HEK293T (cell line): ENCODE measurements at regions not wholly inside any gene's neighbourhood (a gene's known extent, or its start where the extent isn't known, plus 50 kb on each side); places are given as distances from the start of the nearest gene placed in this dataset.

Experiments used
- FOXM1 ChIP-seq: fragments of 450-650 bp; IDR thresholded peaks from 2 replicates; pipeline ENCODE4 v1.6.1; 2017; ENCODE audit warnings: mild to moderate bottlenecking, borderline replicate concordance
- ZNF384 ChIP-seq: fragments of 450-650 bp; IDR thresholded peaks from 2 replicates; pipeline ENCODE4 v1.6.1; 2016

DNA sequence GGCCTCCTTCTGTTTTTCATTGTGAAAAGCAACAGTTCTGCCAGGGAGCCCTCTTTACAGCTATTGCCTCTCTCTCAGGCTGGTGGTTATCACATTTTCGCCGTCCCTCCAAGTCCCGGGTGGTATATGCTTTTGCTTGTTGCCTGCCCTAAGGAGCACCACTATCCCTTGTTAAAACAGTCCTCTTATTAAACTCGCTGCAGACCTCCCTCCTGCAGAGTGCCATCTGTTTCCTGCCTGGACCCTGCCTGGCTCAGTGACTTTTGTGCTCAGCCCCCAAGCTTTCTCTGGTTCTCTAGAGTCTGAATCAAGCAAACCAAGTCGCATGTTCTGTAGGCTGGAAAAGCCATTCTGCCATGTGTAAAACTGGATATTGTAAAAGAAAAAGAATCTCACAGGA is 72.1 kb upstream of the FHL2 start:
- no peak for TF ChIP-seq ZNF384
- no peak for TF ChIP-seq FOXM1
